Breast epithelium (tissue), 3 donors: ENCODE measurements at regions not wholly inside any gene's neighbourhood (a gene's known extent, or its start where the extent isn't known, plus 50 kb on each side); places are given as distances from the start of the nearest gene placed in this dataset.

ENCODE experiments used
- CTCF ChIP-seq, 3 donors: fragments of 450-650 bp; IDR thresholded peaks; one replicate each; pipeline ENCODE4 v1.5.1; 2016 to 2017; ENCODE audit warnings: antibody characterized with exemption in 3 of 3, mild to moderate bottlenecking in 3 of 3, moderate library complexity in 3 of 3
- POLR2A ChIP-seq: fragments of 450-650 bp; IDR thresholded peaks from one replicate; pipeline ENCODE4 v1.6.1; 2016; ENCODE audit warnings: antibody characterized with exemption, mild to moderate bottlenecking, moderate library complexity
- POLR2AphosphoS5 ChIP-seq, 3 donors: sonication (generic); formaldehyde crosslinking; IDR thresholded peaks; one replicate each; pipeline ENCODE4 v1.6.1; 2017; ENCODE audit warnings: antibody characterized with exemption in 3 of 3

GRCh38 chr14:71471634-71472355, 460.4 kb upstream of the RGS6 start:
- TF ChIP-seq POLR2AphosphoS5 (IDR thresholded peaks at IDR 0.05): no peak
- no peak for TF ChIP-seq CTCF (IDR thresholded peaks at IDR 0.05)
- TF ChIP-seq POLR2A: no peak
